ENCODE measurements at regions not wholly inside any gene's neighbourhood (a gene's known extent, or its start where the extent isn't known, plus 50 kb on each side); places are given as distances from the start of the nearest gene placed in this dataset.

DNA sequence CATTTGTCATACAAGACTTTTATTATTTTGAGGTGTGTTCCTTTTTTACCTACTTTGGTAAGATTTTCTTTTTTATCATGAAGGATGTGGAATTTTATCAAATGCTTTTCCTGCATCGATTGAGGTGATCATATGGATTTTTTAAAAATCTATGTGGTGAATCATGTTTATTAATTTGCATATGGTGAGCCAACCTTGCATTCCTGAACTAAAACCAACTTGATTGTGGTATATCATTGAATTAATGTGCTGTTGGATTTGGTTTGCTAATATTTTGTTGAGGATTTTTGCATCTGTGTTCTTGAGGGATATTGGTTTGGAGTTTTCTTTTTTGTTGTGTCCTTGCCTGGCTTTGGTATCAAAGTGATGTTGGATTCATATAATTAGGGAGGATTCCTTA, 848.1 kb upstream of the EYS start:
- CTCF ChIA-PET, result no interaction called here
- no peak overlapping the region for H3K4me3 ChIP-seq (ENCODE audit: low read length)
- ATAC-seq (no peak), DNase-seq (no peak)
- no peaks in the 10 kb centered on the region for H3K27me3 ChIP-seq (ENCODE audit: low read length)
- H3K4me1 ChIP-seq (ENCODE audit: insufficient read depth, low read length), result no peaks in the 10 kb centered on the region
- no peaks in the 10 kb centered on the region for H3F3A ChIP-seq (ENCODE audit: low read length, unreplicated experiment)
- H3K4me2 ChIP-seq (ENCODE audit: low read length), result no peak overlapping the region
- H3K9ac ChIP-seq (ENCODE audit: low read length), result no peak overlapping the region
- H2AFZ ChIP-seq (ENCODE audit: low read length), result no peak overlapping the region
- no peaks in the 10 kb centered on the region; the same call in 1 of the 2 replicates for H3K9me3 ChIP-seq (ENCODE audit: low read length)
- TF ChIP-seq, protein P1, sequence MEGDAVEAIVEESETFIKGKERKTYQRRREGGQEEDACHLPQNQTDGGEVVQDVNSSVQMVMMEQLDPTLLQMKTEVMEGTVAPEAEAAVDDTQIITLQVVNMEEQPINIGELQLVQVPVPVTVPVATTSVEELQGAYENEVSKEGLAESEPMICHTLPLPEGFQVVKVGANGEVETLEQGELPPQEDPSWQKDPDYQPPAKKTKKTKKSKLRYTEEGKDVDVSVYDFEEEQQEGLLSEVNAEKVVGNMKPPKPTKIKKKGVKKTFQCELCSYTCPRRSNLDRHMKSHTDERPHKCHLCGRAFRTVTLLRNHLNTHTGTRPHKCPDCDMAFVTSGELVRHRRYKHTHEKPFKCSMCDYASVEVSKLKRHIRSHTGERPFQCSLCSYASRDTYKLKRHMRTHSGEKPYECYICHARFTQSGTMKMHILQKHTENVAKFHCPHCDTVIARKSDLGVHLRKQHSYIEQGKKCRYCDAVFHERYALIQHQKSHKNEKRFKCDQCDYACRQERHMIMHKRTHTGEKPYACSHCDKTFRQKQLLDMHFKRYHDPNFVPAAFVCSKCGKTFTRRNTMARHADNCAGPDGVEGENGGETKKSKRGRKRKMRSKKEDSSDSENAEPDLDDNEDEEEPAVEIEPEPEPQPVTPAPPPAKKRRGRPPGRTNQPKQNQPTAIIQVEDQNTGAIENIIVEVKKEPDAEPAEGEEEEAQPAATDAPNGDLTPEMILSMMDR (conservative IDR thresholded peaks at IDR 0.05; ENCODE audit: low read depth, low read length), result no peak
- TF ChIP-seq EZH2phosphoT487 (IDR thresholded peaks at IDR 0.05; ENCODE audit: borderline replicate concordance, low read length) (no peak), EZH2 (IDR thresholded peaks at IDR 0.05; ENCODE audit: low read length, unreplicated experiment) (no peak)
- POLR2A ChIA-PET (ENCODE audit: unreplicated experiment), result no interaction called here
- no peak overlapping the region for H3K27ac ChIP-seq (ENCODE audit: low read length)
- H3K79me2 ChIP-seq (ENCODE audit: low read length), result no peaks in the 10 kb centered on the region
- intact Hi-C loops (cut with micrococcal nuclease), result no loop called here
- no peaks in the 10 kb centered on the region for H3K9me2 ChIP-seq (replicated peaks; ENCODE audit: low read length)
- no peaks in the 10 kb centered on the region; the same call in 1 of the 2 replicates for H3K36me3 ChIP-seq (ENCODE audit: low read depth, low read length)
- no TSS peak for BruUV-seq (replicated peaks)
- H4K20me1 ChIP-seq (ENCODE audit: low read length), result no peaks in the 10 kb centered on the region

DNA sequence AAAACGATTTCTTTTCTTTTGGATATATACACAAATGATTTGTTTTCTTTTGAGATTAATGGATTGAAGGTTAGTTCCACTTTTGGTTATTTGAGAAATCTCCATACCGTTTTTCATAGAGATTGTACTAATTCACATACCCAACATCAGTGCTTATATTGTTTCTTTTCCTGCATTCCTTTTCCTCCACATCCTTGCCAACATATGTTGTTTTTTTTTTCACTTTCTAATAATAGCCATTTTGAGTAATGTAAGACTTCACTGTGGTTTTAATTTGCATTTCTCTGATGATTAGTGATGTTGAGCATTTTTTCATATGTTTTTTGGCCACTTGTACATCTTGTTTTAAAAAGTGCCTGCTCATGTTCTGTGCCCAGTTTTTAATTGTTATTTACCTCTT, 846.4 kb upstream of the EYS start:
- Histone ChIP-seq H3K9ac (ENCODE audit: low read length) (no peak overlapping the region), H3K27ac (ENCODE audit: low read length) (no peak overlapping the region), H3K9me3 (ENCODE audit: low read length) (no peaks in the 10 kb centered on the region; the same call in 1 of the 2 replicates), H4K20me1 (ENCODE audit: low read length) (no peaks in the 10 kb centered on the region), H3F3A (ENCODE audit: low read length, unreplicated experiment) (no peaks in the 10 kb centered on the region), H3K4me3 (ENCODE audit: low read length) (no peak overlapping the region), H3K4me1 (ENCODE audit: insufficient read depth, low read length) (no peaks in the 10 kb centered on the region), H3K27me3 (ENCODE audit: low read length) (no peaks in the 10 kb centered on the region), H3K36me3 (ENCODE audit: low read depth, low read length) (no peaks in the 10 kb centered on the region; the same call in 1 of the 2 replicates), H3K9me2 (replicated peaks; ENCODE audit: low read length) (no peaks in the 10 kb centered on the region), H2AFZ (ENCODE audit: low read length) (no peak overlapping the region), H3K79me2 (ENCODE audit: low read length) (no peaks in the 10 kb centered on the region), H3K4me2 (ENCODE audit: low read length) (no peak overlapping the region)
- no peak for DNase-seq
- POLR2A ChIA-PET (ENCODE audit: unreplicated experiment), result no interaction called here
- CTCF ChIA-PET, result no interaction called here
- intact Hi-C loops (cut with micrococcal nuclease), result no loop called here
- TF ChIP-seq, protein P1 (conservative IDR thresholded peaks at IDR 0.05; ENCODE audit: low read depth, low read length), result no peak
- TF ChIP-seq EZH2phosphoT487 (IDR thresholded peaks at IDR 0.05; ENCODE audit: borderline replicate concordance, low read length), result no peak
- no peak for TF ChIP-seq EZH2 (IDR thresholded peaks at IDR 0.05; ENCODE audit: low read length, unreplicated experiment)
- ATAC-seq, result no peak
- BruUV-seq (replicated peaks), result no TSS peak

DNA sequence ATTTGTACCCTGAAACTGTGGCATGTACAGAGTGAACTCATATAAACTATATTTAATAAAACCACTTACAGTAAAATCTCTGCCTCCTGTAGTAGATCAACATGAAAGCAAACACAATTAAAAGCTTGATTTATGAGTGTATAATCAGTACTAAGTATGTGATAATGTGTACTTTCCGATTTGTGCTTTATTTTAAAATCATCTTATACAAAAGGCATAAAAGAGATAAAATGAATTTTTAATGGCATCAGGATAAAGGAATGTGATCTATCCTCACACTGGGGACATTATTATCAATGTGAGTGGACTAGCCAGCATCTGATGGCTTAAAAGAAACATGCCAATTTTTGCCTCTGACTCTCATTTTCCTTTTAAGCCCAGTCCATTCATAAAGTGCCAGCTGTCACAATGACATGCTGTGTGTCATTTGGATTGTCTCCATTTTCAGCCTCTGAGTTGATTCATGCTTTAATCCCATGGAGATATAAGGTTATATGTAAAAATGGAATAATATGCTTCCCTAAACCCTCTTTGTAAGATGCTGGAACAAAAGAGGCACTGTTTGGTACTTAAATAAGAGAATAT, 831.6 kb upstream of the EYS start:
- Histone ChIP-seq H4K20me1 (ENCODE audit: low read length) (no peaks in the 10 kb centered on the region), H3K79me2 (ENCODE audit: low read length) (no peaks in the 10 kb centered on the region), H3K4me1 (ENCODE audit: insufficient read depth, low read length) (no peaks in the 10 kb centered on the region), H2AFZ (ENCODE audit: low read length) (no peak overlapping the region), H3K9me2 (replicated peaks; ENCODE audit: low read length) (no peaks in the 10 kb centered on the region), H3K36me3 (ENCODE audit: low read depth, low read length) (no peaks in the 10 kb centered on the region), H3K27me3 (ENCODE audit: low read length) (no peaks in the 10 kb centered on the region), H3K9ac (ENCODE audit: low read length) (no peak overlapping the region), H3K27ac (ENCODE audit: low read length) (no peak overlapping the region), H3K4me2 (ENCODE audit: low read length) (no peak overlapping the region), H3K4me3 (ENCODE audit: low read length) (no peak overlapping the region), H3F3A (ENCODE audit: low read length, unreplicated experiment) (no peaks in the 10 kb centered on the region), H3K9me3 (ENCODE audit: low read length) (no peaks in the 10 kb centered on the region)
- ChIA-PET CTCF (no interaction called here), POLR2A (ENCODE audit: unreplicated experiment) (no interaction called here)
- TF ChIP-seq EZH2phosphoT487 (IDR thresholded peaks at IDR 0.05; ENCODE audit: borderline replicate concordance, low read length) (no peak), EZH2 (IDR thresholded peaks at IDR 0.05; ENCODE audit: low read length, unreplicated experiment) (no peak)
- TF ChIP-seq, protein P1 (conservative IDR thresholded peaks at IDR 0.05; ENCODE audit: low read depth, low read length), result no peak
- DNase-seq (peak; percentile 11), ATAC-seq (no peak)
- BruUV-seq (replicated peaks), result no TSS peak
- intact Hi-C loops (cut with micrococcal nuclease), result no loop called here
